GM12878 (cell line): ENCODE measurements at regions not wholly inside any gene's neighbourhood (a gene's known extent, or its start where the extent isn't known, plus 50 kb on each side); places are given as distances from the start of the nearest gene placed in this dataset.

Experiments
- HDGF ChIP-seq: fragments of 450-650 bp; IDR thresholded peaks from 2 replicates; pipeline ENCODE4 v1.6.1; 2016; ENCODE audit warnings: antibody characterized with exemption
- NFIC ChIP-seq: IDR thresholded peaks from 2 replicates; pipeline ENCODE4 v1.6.1; 2012; ENCODE audit warnings: low read depth, mild to moderate bottlenecking, inconsistent platforms, low read length, moderate library complexity
- SRF ChIP-seq, 2 experiments: IDR thresholded peaks; 2 replicates each; pipeline ENCODE4 v1.6.1; 2011; ENCODE audit warnings: low read depth in 2 of 2, low read length in 2 of 2, mild to moderate bottlenecking in 1 of 2, moderate library complexity in 1 of 2
- TARDBP ChIP-seq: IDR thresholded peaks from 2 replicates; pipeline ENCODE4 v1.6.1; 2016; ENCODE audit warnings: borderline replicate concordance
- ZNF207 ChIP-seq: fragments of 450-650 bp; IDR thresholded peaks from 2 replicates; pipeline ENCODE4 v1.6.1; 2014; ENCODE audit warnings: antibody characterized with exemption, mild to moderate bottlenecking, borderline replicate concordance
- ZNF217 ChIP-seq: fragments of 450-650 bp; IDR thresholded peaks from 2 replicates; pipeline ENCODE4 v1.6.1; 2017; ENCODE audit warnings: antibody characterized with exemption, mild to moderate bottlenecking
- TF ChIP-seq, protein P1 (sequence below): fragments of 450-650 bp; IDR thresholded peaks from 2 replicates; pipeline ENCODE4 v1.6.1; 2017; ENCODE audit warnings: mild to moderate bottlenecking, moderate library complexity
- TF ChIP-seq, protein P2 (sequence below): fragments of 450-650 bp; IDR thresholded peaks from 2 replicates; pipeline ENCODE4 v1.6.1; 2014; ENCODE audit warnings: mild to moderate bottlenecking
- TF ChIP-seq, protein P3 (sequence below): IDR thresholded peaks from 2 replicates; pipeline ENCODE4 v1.6.1; 2011; ENCODE audit warnings: low read depth, low read length, improper control_type of control experiment, borderline replicate concordance
- TF ChIP-seq, protein P4 (sequence below): IDR thresholded peaks from 2 replicates; pipeline ENCODE4 v1.6.1; 2012; ENCODE audit warnings: low read depth, low read length, improper control_type of control experiment
- TF ChIP-seq, protein P5 (sequence below): IDR thresholded peaks from 2 replicates; pipeline ENCODE4 v1.6.1; 2011; ENCODE audit warnings: borderline replicate concordance, low read depth, mild to moderate bottlenecking, moderate library complexity, mixed read lengths, low read length; ENCODE audit not compliant: insufficient read depth; ENCODE audit errors: extremely low read length
- TF ChIP-seq, protein P6 (sequence below): fragments of 150-350 bp; IDR thresholded peaks from 2 replicates; pipeline ENCODE4 v1.6.1; 2014; ENCODE audit warnings: mild to moderate bottlenecking, low read depth, low read length

DNA sequence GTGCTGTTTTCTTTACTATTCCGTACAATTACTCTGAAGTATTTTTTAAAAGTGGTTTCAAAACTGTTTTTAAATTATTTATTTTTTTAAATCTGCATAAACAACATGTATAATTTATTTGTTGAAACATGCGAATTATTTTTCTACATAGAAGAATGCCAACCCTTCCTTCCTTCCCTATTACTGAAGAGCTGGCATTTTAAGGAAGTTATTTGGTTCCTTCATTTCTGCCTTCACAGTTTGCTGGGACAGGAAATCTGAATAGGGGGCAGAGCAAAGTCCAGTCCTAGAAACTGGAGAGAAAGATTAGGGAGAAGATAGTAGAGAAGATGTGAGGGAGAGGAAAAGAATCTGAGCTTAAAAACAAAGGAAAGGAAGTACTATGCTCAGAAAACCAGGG lies 146.7 kb upstream of the ACVR2A start (continued):
- TF ChIP-seq, protein P1, sequence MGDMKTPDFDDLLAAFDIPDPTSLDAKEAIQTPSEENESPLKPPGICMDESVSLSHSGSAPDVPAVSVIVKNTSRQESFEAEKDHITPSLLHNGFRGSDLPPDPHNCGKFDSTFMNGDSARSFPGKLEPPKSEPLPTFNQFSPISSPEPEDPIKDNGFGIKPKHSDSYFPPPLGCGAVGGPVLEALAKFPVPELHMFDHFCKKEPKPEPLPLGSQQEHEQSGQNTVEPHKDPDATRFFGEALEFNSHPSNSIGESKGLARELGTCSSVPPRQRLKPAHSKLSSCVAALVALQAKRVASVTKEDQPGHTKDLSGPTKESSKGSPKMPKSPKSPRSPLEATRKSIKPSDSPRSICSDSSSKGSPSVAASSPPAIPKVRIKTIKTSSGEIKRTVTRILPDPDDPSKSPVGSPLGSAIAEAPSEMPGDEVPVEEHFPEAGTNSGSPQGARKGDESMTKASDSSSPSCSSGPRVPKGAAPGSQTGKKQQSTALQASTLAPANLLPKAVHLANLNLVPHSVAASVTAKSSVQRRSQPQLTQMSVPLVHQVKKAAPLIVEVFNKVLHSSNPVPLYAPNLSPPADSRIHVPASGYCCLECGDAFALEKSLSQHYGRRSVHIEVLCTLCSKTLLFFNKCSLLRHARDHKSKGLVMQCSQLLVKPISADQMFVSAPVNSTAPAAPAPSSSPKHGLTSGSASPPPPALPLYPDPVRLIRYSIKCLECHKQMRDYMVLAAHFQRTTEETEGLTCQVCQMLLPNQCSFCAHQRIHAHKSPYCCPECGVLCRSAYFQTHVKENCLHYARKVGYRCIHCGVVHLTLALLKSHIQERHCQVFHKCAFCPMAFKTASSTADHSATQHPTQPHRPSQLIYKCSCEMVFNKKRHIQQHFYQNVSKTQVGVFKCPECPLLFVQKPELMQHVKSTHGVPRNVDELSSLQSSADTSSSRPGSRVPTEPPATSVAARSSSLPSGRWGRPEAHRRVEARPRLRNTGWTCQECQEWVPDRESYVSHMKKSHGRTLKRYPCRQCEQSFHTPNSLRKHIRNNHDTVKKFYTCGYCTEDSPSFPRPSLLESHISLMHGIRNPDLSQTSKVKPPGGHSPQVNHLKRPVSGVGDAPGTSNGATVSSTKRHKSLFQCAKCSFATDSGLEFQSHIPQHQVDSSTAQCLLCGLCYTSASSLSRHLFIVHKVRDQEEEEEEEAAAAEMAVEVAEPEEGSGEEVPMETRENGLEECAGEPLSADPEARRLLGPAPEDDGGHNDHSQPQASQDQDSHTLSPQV, result no peak
- no peak for TF ChIP-seq HDGF
- TF ChIP-seq ZNF207, result no peak
- TF ChIP-seq, protein P2, sequence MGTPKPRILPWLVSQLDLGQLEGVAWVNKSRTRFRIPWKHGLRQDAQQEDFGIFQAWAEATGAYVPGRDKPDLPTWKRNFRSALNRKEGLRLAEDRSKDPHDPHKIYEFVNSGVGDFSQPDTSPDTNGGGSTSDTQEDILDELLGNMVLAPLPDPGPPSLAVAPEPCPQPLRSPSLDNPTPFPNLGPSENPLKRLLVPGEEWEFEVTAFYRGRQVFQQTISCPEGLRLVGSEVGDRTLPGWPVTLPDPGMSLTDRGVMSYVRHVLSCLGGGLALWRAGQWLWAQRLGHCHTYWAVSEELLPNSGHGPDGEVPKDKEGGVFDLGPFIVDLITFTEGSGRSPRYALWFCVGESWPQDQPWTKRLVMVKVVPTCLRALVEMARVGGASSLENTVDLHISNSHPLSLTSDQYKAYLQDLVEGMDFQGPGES, result no peak
- TF ChIP-seq ZNF217, result no peak
- TF ChIP-seq TARDBP, result no peak
- no peak for TF ChIP-seq NFIC
- no peak for TF ChIP-seq SRF (IDR thresholded peaks at IDR 0.05; ENCODE audit: low read depth in 2 of 2, low read length in 2 of 2)
- TF ChIP-seq, protein P3, sequence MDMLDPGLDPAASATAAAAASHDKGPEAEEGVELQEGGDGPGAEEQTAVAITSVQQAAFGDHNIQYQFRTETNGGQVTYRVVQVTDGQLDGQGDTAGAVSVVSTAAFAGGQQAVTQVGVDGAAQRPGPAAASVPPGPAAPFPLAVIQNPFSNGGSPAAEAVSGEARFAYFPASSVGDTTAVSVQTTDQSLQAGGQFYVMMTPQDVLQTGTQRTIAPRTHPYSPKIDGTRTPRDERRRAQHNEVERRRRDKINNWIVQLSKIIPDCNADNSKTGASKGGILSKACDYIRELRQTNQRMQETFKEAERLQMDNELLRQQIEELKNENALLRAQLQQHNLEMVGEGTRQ, result no peak
- TF ChIP-seq, protein P4, sequence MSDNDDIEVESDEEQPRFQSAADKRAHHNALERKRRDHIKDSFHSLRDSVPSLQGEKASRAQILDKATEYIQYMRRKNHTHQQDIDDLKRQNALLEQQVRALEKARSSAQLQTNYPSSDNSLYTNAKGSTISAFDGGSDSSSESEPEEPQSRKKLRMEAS, result no peak
- TF ChIP-seq, protein P5, sequence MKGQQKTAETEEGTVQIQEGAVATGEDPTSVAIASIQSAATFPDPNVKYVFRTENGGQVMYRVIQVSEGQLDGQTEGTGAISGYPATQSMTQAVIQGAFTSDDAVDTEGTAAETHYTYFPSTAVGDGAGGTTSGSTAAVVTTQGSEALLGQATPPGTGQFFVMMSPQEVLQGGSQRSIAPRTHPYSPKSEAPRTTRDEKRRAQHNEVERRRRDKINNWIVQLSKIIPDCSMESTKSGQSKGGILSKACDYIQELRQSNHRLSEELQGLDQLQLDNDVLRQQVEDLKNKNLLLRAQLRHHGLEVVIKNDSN, result no peak
- TF ChIP-seq, protein P6, sequence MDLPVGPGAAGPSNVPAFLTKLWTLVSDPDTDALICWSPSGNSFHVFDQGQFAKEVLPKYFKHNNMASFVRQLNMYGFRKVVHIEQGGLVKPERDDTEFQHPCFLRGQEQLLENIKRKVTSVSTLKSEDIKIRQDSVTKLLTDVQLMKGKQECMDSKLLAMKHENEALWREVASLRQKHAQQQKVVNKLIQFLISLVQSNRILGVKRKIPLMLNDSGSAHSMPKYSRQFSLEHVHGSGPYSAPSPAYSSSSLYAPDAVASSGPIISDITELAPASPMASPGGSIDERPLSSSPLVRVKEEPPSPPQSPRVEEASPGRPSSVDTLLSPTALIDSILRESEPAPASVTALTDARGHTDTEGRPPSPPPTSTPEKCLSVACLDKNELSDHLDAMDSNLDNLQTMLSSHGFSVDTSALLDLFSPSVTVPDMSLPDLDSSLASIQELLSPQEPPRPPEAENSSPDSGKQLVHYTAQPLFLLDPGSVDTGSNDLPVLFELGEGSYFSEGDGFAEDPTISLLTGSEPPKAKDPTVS, result no peak
- TF ChIP-seq, all 136 proteins: peak for 0
